ENCODE measurements at regions not wholly inside any gene's neighbourhood (a gene's known extent, or its start where the extent isn't known, plus 50 kb on each side); places are given as distances from the start of the nearest gene placed in this dataset.

- Histone ChIP-seq H3K9me3 (no peaks in the 10 kb centered on the region), H3K36me3 (no peaks in the 10 kb centered on the region), H3K27me3 (no peaks in the 10 kb centered on the region), H3K4me1 (no peaks in the 10 kb centered on the region), H3K27ac (no peak overlapping the region), H3K9ac (ENCODE audit: low read depth in 2 of 2, low read length in 2 of 2) (no peak overlapping the region), H3K4me3 (no peak overlapping the region)
- no peak for TF ChIP-seq CTCF (IDR thresholded peaks at IDR 0.05)
- no peak for DNase-seq
- intact Hi-C loops (cut with DNase I): no loop called here
These were observed 101.5 kb downstream of the HSPH1 start for GRCh38 chr13:31060220-31060619.

- Histone ChIP-seq H3K4me3 (no peak overlapping the region), H3K9ac (ENCODE audit: low read depth in 2 of 2, low read length in 2 of 2) (no peak overlapping the region), H3K4me1 (no peaks in the 10 kb centered on the region), H3K36me3 (no peaks in the 10 kb centered on the region), H3K9me3 (no peaks in the 10 kb centered on the region), H3K27ac (no peak overlapping the region), H3K27me3 (no peaks in the 10 kb centered on the region)
- intact Hi-C loops (cut with DNase I): loop anchor here (10.0 kb wide), 1 partner anchor 117 kb away; no protein-coding TSS in a partner anchor
- TF ChIP-seq CTCF (IDR thresholded peaks at IDR 0.05): no peak
- DNase-seq: no peak
These were observed 104.2 kb downstream of the HSPH1 start for GRCh38 chr13:31057403-31058033.

- TF ChIP-seq CTCF (IDR thresholded peaks at IDR 0.05): no peak
- no peak for DNase-seq
- Histone ChIP-seq H3K4me1 (no peaks in the 10 kb centered on the region), H3K9ac (ENCODE audit: low read depth in 2 of 2, low read length in 2 of 2) (no peak overlapping the region), H3K27ac (no peak overlapping the region), H3K36me3 (no peaks in the 10 kb centered on the region), H3K27me3 (no peaks in the 10 kb centered on the region), H3K4me3 (no peak overlapping the region), H3K9me3 (no peaks in the 10 kb centered on the region)
- intact Hi-C loops (cut with DNase I): loop anchor here (10.0 kb wide), 1 partner anchor 118 kb away; no protein-coding TSS in a partner anchor
These were observed 104.9 kb downstream of the HSPH1 start for GRCh38 chr13:31056644-31057271.

GRCh38 chr13:31055589-31055988, 106.1 kb downstream of the HSPH1 start:
- Histone ChIP-seq H3K36me3 (no peaks in the 10 kb centered on the region), H3K27me3 (no peaks in the 10 kb centered on the region), H3K9me3 (no peaks in the 10 kb centered on the region), H3K4me1 (no peaks in the 10 kb centered on the region), H3K4me3 (no peak overlapping the region), H3K27ac (no peak overlapping the region), H3K9ac (ENCODE audit: low read depth in 2 of 2, low read length in 2 of 2) (no peak overlapping the region)
- no peak for DNase-seq
- intact Hi-C loops (cut with DNase I): loop anchor here (10.0 kb wide), 1 partner anchor 119 kb away; no protein-coding TSS in a partner anchor
- no peak for TF ChIP-seq CTCF (IDR thresholded peaks at IDR 0.05)

GRCh38 chr13:31054632-31055031, 107.1 kb downstream of the HSPH1 start:
- H3K27me3 ChIP-seq: no peaks in the 10 kb centered on the region
- H3K9ac ChIP-seq (ENCODE audit: low read depth in 2 of 2, low read length in 2 of 2): no peak overlapping the region
- no peak for TF ChIP-seq CTCF (IDR thresholded peaks at IDR 0.05)
- intact Hi-C loops (cut with DNase I): loop anchor here (10.0 kb wide), 1 partner anchor 120 kb away; no protein-coding TSS in a partner anchor
- H3K36me3 ChIP-seq: no peaks in the 10 kb centered on the region
- no peaks in the 10 kb centered on the region for H3K4me1 ChIP-seq
- no peak for DNase-seq
- H3K4me3 ChIP-seq: no peak overlapping the region
- H3K27ac ChIP-seq: no peak overlapping the region
- no peaks in the 10 kb centered on the region for H3K9me3 ChIP-seq
